ENCODE measurements at regions not wholly inside any gene's neighbourhood (a gene's known extent, or its start where the extent isn't known, plus 50 kb on each side); places are given as distances from the start of the nearest gene placed in this dataset.
"Not testable (repeated sequence)": the region's sequence is repeated elsewhere in the genome, so short reads cannot be mapped to it uniquely, and the experiment has no call there.

GRCh38 chr18:78482378-78482777 is 497.2 kb upstream of the SALL3 start:
- in situ Hi-C loops (cut with MboI; ENCODE audit: low pct_unique_long_range_greater_than_20kb, low sequenced_read_pairs, unreplicated experiment): no loop called here
- no peak for TF ChIP-seq CTCF (IDR thresholded peaks at IDR 0.05; ENCODE audit: extremely low read depth, insufficient read depth, missing control alignments)
- DNase-seq (ENCODE audit: low spot score): no peak

- no peak for TF ChIP-seq CTCF (IDR thresholded peaks at IDR 0.05; ENCODE audit: extremely low read depth, insufficient read depth, missing control alignments)
- no peak for DNase-seq (ENCODE audit: low spot score)
- in situ Hi-C loops (cut with MboI; ENCODE audit: low pct_unique_long_range_greater_than_20kb, low sequenced_read_pairs, unreplicated experiment): no loop called here
Measured at GRCh38 chr18:78487649-78488048, 492.0 kb upstream of the SALL3 start.

GRCh38 chr18:78492064-78492812 is 487.4 kb upstream of the SALL3 start:
- in situ Hi-C loops (cut with MboI; ENCODE audit: low pct_unique_long_range_greater_than_20kb, low sequenced_read_pairs, unreplicated experiment): no loop called here

GRCh38 chr18:78492813-78493371 is 486.7 kb upstream of the SALL3 start:
- TF ChIP-seq CTCF (IDR thresholded peaks at IDR 0.05; ENCODE audit: extremely low read depth, insufficient read depth, missing control alignments): no peak
- no peak for DNase-seq (ENCODE audit: low spot score)
- in situ Hi-C loops (cut with MboI; ENCODE audit: low pct_unique_long_range_greater_than_20kb, low sequenced_read_pairs, unreplicated experiment): no loop called here

More at GRCh38 chr18:78492064-78492812, 487.4 kb upstream of the SALL3 start:
- no peak for TF ChIP-seq CTCF (IDR thresholded peaks at IDR 0.05; ENCODE audit: extremely low read depth, insufficient read depth, missing control alignments)
- no peak for DNase-seq (ENCODE audit: low spot score)

GRCh38 chr18:78493490-78493889 is 486.1 kb upstream of the SALL3 start:
- in situ Hi-C loops (cut with MboI; ENCODE audit: low pct_unique_long_range_greater_than_20kb, low sequenced_read_pairs, unreplicated experiment); DNase-seq (ENCODE audit: low spot score): not testable (repeated sequence)

GRCh38 chr18:78494204-78495085 is 485.2 kb upstream of the SALL3 start:
- in situ Hi-C loops (cut with MboI; ENCODE audit: low pct_unique_long_range_greater_than_20kb, low sequenced_read_pairs, unreplicated experiment): no loop called here
- no peak for TF ChIP-seq CTCF (IDR thresholded peaks at IDR 0.05; ENCODE audit: extremely low read depth, insufficient read depth, missing control alignments)
- no peak for DNase-seq (ENCODE audit: low spot score)
